Mesothelial cell of epicardium (in vitro differentiated cells): ENCODE measurements at regions not wholly inside any gene's neighbourhood (a gene's known extent, or its start where the extent isn't known, plus 50 kb on each side); places are given as distances from the start of the nearest gene placed in this dataset.

Source experiments
- DNase-seq, 2 experiments: peaks; one replicate each; pipeline ENCODE4 v3.0.0; 2021; ENCODE audit warnings: low spot score in 2 of 2; ENCODE audit not compliant: unreplicated experiment in 2 of 2
- H3K27ac Mint-ChIP-seq: 2 replicates; pipeline ENCODE4 v1.8.0; 2021; ENCODE audit warnings: mixed read lengths
- H3K27me3 Mint-ChIP-seq: 2 replicates; pipeline ENCODE4 v1.8.0; 2021; ENCODE audit warnings: low read depth, mixed read lengths
- H3K36me3 Mint-ChIP-seq: 2 replicates; pipeline ENCODE4 v1.8.0; 2021; ENCODE audit warnings: mixed read lengths
- H3K4me1 Mint-ChIP-seq: 2 replicates; pipeline ENCODE4 v1.8.0; 2021; ENCODE audit warnings: mixed read lengths
- H3K4me3 Mint-ChIP-seq: 2 replicates; pipeline ENCODE4 v1.8.0; 2021; ENCODE audit warnings: mild to moderate bottlenecking, moderate library complexity, mixed read lengths
- H3K9me3 Mint-ChIP-seq: 2 replicates; pipeline ENCODE4 v1.8.0; 2021; ENCODE audit warnings: mixed read lengths
- CTCF ChIP-seq: fragments of 200-600 bp; sonication (generic); IDR thresholded peaks from one replicate; pipeline ENCODE4 v1.5.0; 2021; ENCODE audit warnings: antibody characterized with exemption; ENCODE audit not compliant: unreplicated experiment

- Mint-ChIP-seq H3K27me3 (no peaks in the 10 kb centered on the region), H3K9me3 (no peaks in the 10 kb centered on the region), H3K4me1 (no peaks in the 10 kb centered on the region), H3K36me3 (no peaks in the 10 kb centered on the region), H3K4me3 (no peak overlapping the region), H3K27ac (no peak overlapping the region)
- no peak for TF ChIP-seq CTCF
- DNase-seq: no peak
Observed at GRCh38 chr4:54585321-54586000, 72.3 kb upstream of the KIT start.

GRCh38 chr4:54586320-54586955 lies 71.3 kb upstream of the KIT start:
- Mint-ChIP-seq H3K9me3 (no peaks in the 10 kb centered on the region), H3K36me3 (no peaks in the 10 kb centered on the region), H3K27ac (no peak overlapping the region), H3K4me1 (no peaks in the 10 kb centered on the region), H3K4me3 (no peak overlapping the region), H3K27me3 (no peaks in the 10 kb centered on the region)
- no peak for DNase-seq
- TF ChIP-seq CTCF: no peak

GRCh38 chr4:54587107-54587891 lies 70.5 kb upstream of the KIT start:
- Mint-ChIP-seq H3K9me3 (no peaks in the 10 kb centered on the region), H3K27me3 (no peaks in the 10 kb centered on the region), H3K4me3 (no peak overlapping the region), H3K36me3 (no peaks in the 10 kb centered on the region), H3K27ac (no peak overlapping the region), H3K4me1 (no peaks in the 10 kb centered on the region)
- DNase-seq: no peak
- no peak for TF ChIP-seq CTCF

- Mint-ChIP-seq H3K4me3 (no peak overlapping the region), H3K27ac (no peak overlapping the region), H3K4me1 (no peaks in the 10 kb centered on the region), H3K9me3 (no peaks in the 10 kb centered on the region), H3K27me3 (no peaks in the 10 kb centered on the region), H3K36me3 (no peaks in the 10 kb centered on the region)
- DNase-seq: no peak
- TF ChIP-seq CTCF: no peak
Observed at GRCh38 chr4:54588404-54588803, 69.4 kb upstream of the KIT start.

- Mint-ChIP-seq H3K4me1 (no peaks in the 10 kb centered on the region), H3K4me3 (no peak overlapping the region), H3K27ac (no peak overlapping the region), H3K36me3 (no peaks in the 10 kb centered on the region), H3K27me3 (no peaks in the 10 kb centered on the region), H3K9me3 (no peaks in the 10 kb centered on the region)
- TF ChIP-seq CTCF: no peak
- DNase-seq: no peak
Observed at GRCh38 chr4:54589586-54589985, 68.2 kb upstream of the KIT start.
